ENCODE measurements at regions not wholly inside any gene's neighbourhood (a gene's known extent, or its start where the extent isn't known, plus 50 kb on each side); places are given as distances from the start of the nearest gene placed in this dataset.

GRCh38 chr7:84390845-84391244, 196.3 kb upstream of the SEMA3A start (continued):
- no peak for TF ChIP-seq POLR2AphosphoS2 (IDR thresholded peaks at IDR 0.05; ENCODE audit: low read depth, low read length)
- no peak for TF ChIP-seq ZNF24 (IDR thresholded peaks at IDR 0.05)

- CTCF ChIA-PET = interaction anchor here (0.7 to 1.2 kb wide), 3 partner anchors 10 to 14 kb away, joined by 3 read pairs; no protein-coding TSS in a partner anchor
- POLR2A ChIA-PET = no interaction called here
- no peak overlapping the region for H3K4me2 ChIP-seq (ENCODE audit: control insufficient read depth, insufficient read depth)
- 3% methylated on average over 4 of the region's 4 CpGs for WGBS (ENCODE audit: insufficient coverage, insufficient replicate concordance, low lambda C conversion rate, missing lambda C conversion rate)
- SMC1A ChIA-PET (ENCODE audit: uncharacterized antibody, unreplicated experiment) = interaction anchor here (0.6 to 3.2 kb wide), 6 partner anchors 9 to 156 kb away, joined by 3 to 14 read pairs (median 4); no protein-coding TSS in a partner anchor
- H3K4me3 ChIP-seq = no peak overlapping the region
- no peak for FAIRE-seq
- H3K9ac ChIP-seq (ENCODE audit: control insufficient read depth, insufficient read depth, low read length) = no peak overlapping the region
- peak; percentile 100 for ATAC-seq
- in situ Hi-C loops (cut with MboI) (no loop called here), intact Hi-C loops (cut with micrococcal nuclease; ENCODE audit: unreplicated experiment) (no loop called here)
- RAD21 ChIA-PET (ENCODE audit: unreplicated experiment) = interaction anchor here (0.6 to 1.1 kb wide), 2 partner anchors 71 to 198 kb away, joined by 3 read pairs; no protein-coding TSS in a partner anchor
- no peak overlapping the region for H3K27ac ChIP-seq (ENCODE audit: control insufficient read depth, insufficient read depth)
- BruUV-seq (replicated peaks) = no TSS peak
- H4K20me1 ChIP-seq (ENCODE audit: control insufficient read depth, insufficient read depth) = no peaks in the 10 kb centered on the region
- no peaks in the 10 kb centered on the region for H3K4me1 ChIP-seq (ENCODE audit: control insufficient read depth, insufficient read depth, low read length)
- no peak overlapping the region for H2AFZ ChIP-seq (ENCODE audit: control insufficient read depth, low read depth, low read length)
- no peaks in the 10 kb centered on the region for H3K36me3 ChIP-seq (ENCODE audit: control insufficient read depth in 2 of 2, insufficient read depth in 2 of 2, low read length in 1 of 2)
- DNase-seq (ENCODE audit: low read depth, low spot score) = peak; percentile 36
- H3K27me3 ChIP-seq (replicated peaks in 1 of 2; ENCODE audit: control insufficient read depth in 2 of 2, insufficient read depth in 2 of 2, low read length in 1 of 2) = no peaks in the 10 kb centered on the region
- no peaks in the 10 kb centered on the region for H3K79me2 ChIP-seq (ENCODE audit: control insufficient read depth, insufficient read depth, low read length)
- no peaks in the 10 kb centered on the region for H3K9me3 ChIP-seq (replicated peaks; ENCODE audit: control insufficient read depth, insufficient read depth, low read length)
- TF ChIP-seq FOXM1 (IDR thresholded peaks at IDR 0.05; ENCODE audit: low read depth, low read length) = peak; percentile 72; the same call in 1 of the 2 replicates
- no peak for TF ChIP-seq JUND (IDR thresholded peaks at IDR 0.05; ENCODE audit: low read depth, low read length)
- no peak for TF ChIP-seq RB1 (IDR thresholded peaks at IDR 0.05; ENCODE audit: borderline replicate concordance)
- TF ChIP-seq EZH2 (IDR thresholded peaks at IDR 0.05; ENCODE audit: borderline replicate concordance, control insufficient read depth, low read depth, low read length) = no peak
- TF ChIP-seq EED (IDR thresholded peaks at IDR 0.05; ENCODE audit: low read depth) = no peak
- no peak for TF ChIP-seq SMAD1 (IDR thresholded peaks at IDR 0.05; ENCODE audit: low read depth, partially characterized antibody)
- TF ChIP-seq ZNF622 (IDR thresholded peaks at IDR 0.05) = no peak
- TF ChIP-seq FOXK2 (IDR thresholded peaks at IDR 0.05) = no peak
- no peak for TF ChIP-seq CBX3 (IDR thresholded peaks at IDR 0.05; ENCODE audit: borderline replicate concordance, low read depth)
- peak; percentile 76; the same call in 1 of the 2 replicates for TF ChIP-seq CBX5 (IDR thresholded peaks at IDR 0.05; ENCODE audit: low read depth)
- TF ChIP-seq, protein P1, sequence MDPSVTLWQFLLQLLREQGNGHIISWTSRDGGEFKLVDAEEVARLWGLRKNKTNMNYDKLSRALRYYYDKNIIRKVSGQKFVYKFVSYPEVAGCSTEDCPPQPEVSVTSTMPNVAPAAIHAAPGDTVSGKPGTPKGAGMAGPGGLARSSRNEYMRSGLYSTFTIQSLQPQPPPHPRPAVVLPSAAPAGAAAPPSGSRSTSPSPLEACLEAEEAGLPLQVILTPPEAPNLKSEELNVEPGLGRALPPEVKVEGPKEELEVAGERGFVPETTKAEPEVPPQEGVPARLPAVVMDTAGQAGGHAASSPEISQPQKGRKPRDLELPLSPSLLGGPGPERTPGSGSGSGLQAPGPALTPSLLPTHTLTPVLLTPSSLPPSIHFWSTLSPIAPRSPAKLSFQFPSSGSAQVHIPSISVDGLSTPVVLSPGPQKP (IDR thresholded peaks at IDR 0.05; ENCODE audit: low read depth, low read length) = no peak
- TF ChIP-seq SMAD5 (IDR thresholded peaks at IDR 0.05; ENCODE audit: low read depth) = no peak
- TF ChIP-seq SRF (IDR thresholded peaks at IDR 0.05; ENCODE audit: low read depth in 2 of 2, low read length in 2 of 2) = no peak
- no peak for TF ChIP-seq FOS (IDR thresholded peaks at IDR 0.05; ENCODE audit: borderline replicate concordance, extremely low read depth, insufficient read length)
- TF ChIP-seq NFYA (IDR thresholded peaks at IDR 0.05; ENCODE audit: borderline replicate concordance, low read depth, low read length) = no peak
- TF ChIP-seq NR2F1 (conservative IDR thresholded peaks at IDR 0.05) = no peak
- no peak for TF ChIP-seq CHD4 (IDR thresholded peaks at IDR 0.05)
- TF ChIP-seq WRNIP1 (IDR thresholded peaks at IDR 0.05; ENCODE audit: borderline replicate concordance, low read depth, low read length) = no peak
Observed at GRCh38 chr7:84389242-84389641, 194.7 kb upstream of the SEMA3A start.

Measured in GM12878 (cell line).